ENCODE measurements at regions not wholly inside any gene's neighbourhood (a gene's known extent, or its start where the extent isn't known, plus 50 kb on each side); places are given as distances from the start of the nearest gene placed in this dataset.

DNA sequence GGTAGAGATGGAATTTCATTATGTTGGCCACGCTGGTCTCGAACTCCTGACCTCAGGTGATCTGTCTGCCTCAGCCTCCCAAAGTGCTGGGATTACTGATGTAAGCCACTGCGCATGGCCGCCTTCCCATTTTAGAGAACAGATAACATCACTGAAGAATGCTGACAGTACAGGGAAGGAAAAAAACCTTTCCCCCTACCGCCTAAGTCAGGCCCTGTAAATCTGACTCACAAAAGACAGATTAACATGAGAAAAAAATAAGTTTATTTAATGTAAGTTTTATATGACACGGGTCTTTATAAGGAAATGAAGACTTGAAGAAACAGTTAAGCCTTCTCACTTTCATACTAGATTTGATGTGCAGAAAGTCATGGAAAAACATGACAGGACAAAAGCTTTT is 227.2 kb upstream of the ZNF608 start:
- TF ChIP-seq CTCF (IDR thresholded peaks at IDR 0.05) (no peak), POLR2A (IDR thresholded peaks at IDR 0.05) (no peak)
